Skeletal muscle satellite cell (primary cell): ENCODE measurements at regions not wholly inside any gene's neighbourhood (a gene's known extent, or its start where the extent isn't known, plus 50 kb on each side); places are given as distances from the start of the nearest gene placed in this dataset.
"Not testable (repeated sequence)": the region's sequence is repeated elsewhere in the genome, so short reads cannot be mapped to it uniquely, and the experiment has no call there.

Experiments
- H3K27me3 ChIP-seq: 2 replicates; pipeline ENCODE4 v1.7.0; 2013; ENCODE audit warnings: low read length; ENCODE audit not compliant: control insufficient read depth, insufficient read depth
- H3K36me3 ChIP-seq: 2 replicates; pipeline ENCODE4 v1.7.0; 2013; ENCODE audit warnings: mild to moderate bottlenecking, control low read depth, low read length; ENCODE audit not compliant: insufficient read depth
- H3K4me1 ChIP-seq: 2 replicates; pipeline ENCODE4 v1.7.0; 2013; ENCODE audit warnings: low read length; ENCODE audit not compliant: control insufficient read depth, insufficient read depth
- H3K4me2 ChIP-seq: 2 replicates; pipeline ENCODE4 v1.7.0; 2013; ENCODE audit warnings: mild to moderate bottlenecking, low read length
- H3K4me3 ChIP-seq: 2 replicates; pipeline ENCODE4 v1.7.0; 2013; ENCODE audit warnings: low read length
- H3K9ac ChIP-seq: 2 replicates; pipeline ENCODE4 v1.7.0; 2013; ENCODE audit warnings: mild to moderate bottlenecking, low read depth, low read length, moderate library complexity
- H3K9me3 ChIP-seq: replicated peaks from 2 replicates; pipeline ENCODE4 v1.7.0; 2013; ENCODE audit warnings: mild to moderate bottlenecking, control low read depth, low read length

DNA sequence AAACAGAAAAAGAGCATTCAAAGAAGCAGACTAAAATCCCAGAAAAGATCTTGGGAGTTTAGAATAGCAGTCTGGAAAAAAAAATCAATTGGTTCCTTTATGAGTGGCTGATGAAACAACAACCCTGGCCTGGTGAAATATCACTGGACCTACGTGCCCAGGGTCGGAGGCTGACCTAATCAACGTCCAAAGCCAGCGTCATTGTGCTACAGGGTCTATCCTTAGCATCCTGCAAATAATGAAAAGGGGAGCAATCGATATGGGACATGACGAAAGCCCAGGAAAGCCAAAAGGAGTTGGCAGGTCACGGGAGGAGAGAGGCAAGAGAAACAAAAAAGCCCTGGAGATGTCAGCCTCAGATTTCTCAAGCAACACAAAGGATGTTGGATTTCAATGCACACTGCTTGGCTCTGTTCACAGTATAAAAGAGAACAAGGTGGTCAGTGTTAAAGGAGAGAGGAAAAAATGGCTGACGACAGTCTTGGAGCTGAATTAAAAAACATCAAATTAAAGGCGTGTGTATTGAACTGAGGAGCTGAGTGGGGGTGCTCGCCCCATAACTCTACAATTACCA, 148.8 kb downstream of the BLID start:
- Histone ChIP-seq H3K4me3 (no peak overlapping the region), H3K36me3 (no peaks in the 10 kb centered on the region), H3K9ac (no peak overlapping the region), H3K4me1 (peaks cover 23% of the 10 kb centered on the region), H3K4me2 (no peak overlapping the region), H3K27me3 (no peaks in the 10 kb centered on the region), H3K9me3 (no peaks in the 10 kb centered on the region)

DNA sequence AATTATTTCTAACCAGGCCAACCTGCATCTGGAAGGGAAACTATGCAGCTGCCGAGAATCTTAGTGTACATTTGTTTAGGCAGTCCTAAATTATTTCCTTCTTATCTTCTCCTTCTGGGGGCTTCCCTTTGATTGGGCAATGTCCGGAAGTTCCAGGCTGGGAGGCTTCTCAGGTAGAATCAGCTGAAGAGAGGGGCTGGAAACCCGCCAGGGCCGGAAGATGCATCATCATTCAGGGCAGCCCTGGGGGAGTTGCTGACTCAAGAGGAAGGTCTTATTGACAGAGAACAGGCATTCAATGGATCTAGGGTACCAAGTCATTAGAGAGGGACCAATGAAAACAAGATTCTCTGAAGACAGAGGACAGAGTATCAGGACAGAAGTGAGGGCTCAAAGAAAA, 150.7 kb downstream of the BLID start:
- H3K36me3 ChIP-seq = no peaks in the 10 kb centered on the region
- peaks cover 36% of the 10 kb centered on the region for H3K4me1 ChIP-seq
- no peak overlapping the region for H3K4me2 ChIP-seq
- H3K4me3 ChIP-seq = no peak overlapping the region
- H3K27me3 ChIP-seq = no peaks in the 10 kb centered on the region
- no peak overlapping the region for H3K9ac ChIP-seq
- H3K9me3 ChIP-seq = no peaks in the 10 kb centered on the region

DNA sequence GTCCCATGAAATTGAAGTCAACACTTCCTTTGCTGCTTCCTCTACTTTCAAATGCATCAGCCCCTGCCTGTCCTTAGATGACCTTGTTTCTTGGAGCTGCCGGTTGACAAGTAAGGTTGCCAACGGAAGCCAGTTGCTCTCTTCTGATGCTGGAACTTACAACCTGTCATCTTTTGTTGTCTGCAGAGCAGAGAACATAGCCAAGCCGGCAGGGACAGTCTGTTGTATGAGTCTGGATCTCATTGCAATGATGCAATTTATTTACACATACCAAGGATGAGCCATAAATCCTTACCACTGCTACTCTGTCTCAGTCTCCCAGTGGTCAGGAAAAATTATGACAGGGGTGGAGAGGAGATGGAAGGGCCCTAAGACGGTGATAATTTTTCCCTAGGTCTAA, 151.4 kb downstream of the BLID start:
- Histone ChIP-seq H3K27me3 (no peaks in the 10 kb centered on the region), H3K4me3 (no peak overlapping the region), H3K9ac (no peak overlapping the region), H3K4me2 (peak overlapping the region; percentile 47), H3K36me3 (no peaks in the 10 kb centered on the region), H3K4me1 (peaks cover 36% of the 10 kb centered on the region), H3K9me3 (no peaks in the 10 kb centered on the region)

DNA sequence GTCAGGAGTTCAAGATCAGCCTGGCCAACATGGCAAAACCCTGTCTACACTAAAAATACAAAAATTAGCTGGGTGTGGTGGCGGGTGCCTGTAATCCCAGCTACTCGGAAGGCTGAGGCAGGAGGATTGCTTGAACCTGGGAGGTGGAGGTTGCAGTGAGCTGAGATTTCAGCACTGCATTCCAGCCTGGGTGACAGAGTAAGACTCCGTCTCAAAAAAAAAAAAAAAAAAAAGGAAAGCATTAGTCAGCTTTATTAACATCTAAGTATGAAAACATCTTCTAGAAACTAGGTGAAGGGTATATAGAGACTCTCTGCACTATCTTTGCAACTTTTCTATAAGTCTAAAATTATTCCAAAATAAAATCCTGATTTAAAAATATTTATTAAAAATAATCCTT, 152.2 kb downstream of the BLID start:
- H3K4me2 ChIP-seq, H3K9me3 ChIP-seq, H3K27me3 ChIP-seq, H3K9ac ChIP-seq, H3K4me3 ChIP-seq, H3K36me3 ChIP-seq: not testable (repeated sequence)
- H3K4me1 ChIP-seq = peaks cover 36% of the 10 kb centered on the region

DNA sequence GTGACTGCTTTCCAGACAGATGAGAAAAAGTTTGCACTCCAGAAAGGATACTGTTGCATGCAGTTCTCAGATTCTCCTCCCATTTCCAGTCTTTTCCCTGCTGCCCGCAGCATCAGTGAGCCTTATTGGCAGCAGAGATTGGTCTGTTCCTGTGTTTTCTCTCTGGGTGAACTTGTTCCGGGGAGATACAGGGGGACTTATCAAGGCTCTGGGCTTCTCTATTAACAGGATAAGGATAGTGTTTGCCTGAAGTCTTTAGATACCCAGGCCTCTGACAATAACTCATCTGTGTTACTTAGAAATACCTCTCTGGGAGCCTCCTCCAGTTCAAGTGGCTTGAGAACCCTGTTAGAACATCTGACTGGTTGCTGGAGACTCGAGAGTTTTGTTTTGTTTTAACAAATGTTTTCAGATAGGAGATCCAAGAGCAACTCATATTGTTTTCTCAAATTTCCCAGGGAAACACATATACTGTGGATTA, 154.7 kb downstream of the BLID start:
- Histone ChIP-seq H3K27me3 (no peaks in the 10 kb centered on the region), H3K9ac (no peak overlapping the region), H3K4me3 (no peak overlapping the region), H3K9me3 (no peaks in the 10 kb centered on the region), H3K4me2 (no peak overlapping the region), H3K4me1 (peaks cover 36% of the 10 kb centered on the region), H3K36me3 (no peaks in the 10 kb centered on the region)

DNA sequence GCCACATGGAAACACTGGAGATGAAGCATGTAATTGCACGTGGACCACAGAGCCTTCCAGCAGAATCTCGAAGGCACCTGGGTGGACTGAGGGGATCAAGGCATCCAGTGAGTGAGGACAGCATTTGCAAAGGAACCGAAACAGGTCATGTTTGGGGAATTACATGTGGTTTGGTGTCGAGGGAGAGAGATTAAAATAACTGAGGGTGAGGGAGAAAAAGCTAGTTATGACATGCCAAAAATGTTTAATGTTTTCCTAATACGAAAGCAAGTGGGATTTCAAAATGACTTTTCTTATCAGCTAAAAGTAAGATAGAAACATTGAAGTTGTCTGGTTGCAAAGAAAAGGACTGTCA, 157.1 kb downstream of the BLID start:
- H3K4me2 ChIP-seq = no peak overlapping the region
- H3K4me1 ChIP-seq = peaks cover 17% of the 10 kb centered on the region
- no peaks in the 10 kb centered on the region for H3K9me3 ChIP-seq
- H3K9ac ChIP-seq = no peak overlapping the region
- no peaks in the 10 kb centered on the region for H3K27me3 ChIP-seq
- H3K4me3 ChIP-seq = no peak overlapping the region
- H3K36me3 ChIP-seq = no peaks in the 10 kb centered on the region

DNA sequence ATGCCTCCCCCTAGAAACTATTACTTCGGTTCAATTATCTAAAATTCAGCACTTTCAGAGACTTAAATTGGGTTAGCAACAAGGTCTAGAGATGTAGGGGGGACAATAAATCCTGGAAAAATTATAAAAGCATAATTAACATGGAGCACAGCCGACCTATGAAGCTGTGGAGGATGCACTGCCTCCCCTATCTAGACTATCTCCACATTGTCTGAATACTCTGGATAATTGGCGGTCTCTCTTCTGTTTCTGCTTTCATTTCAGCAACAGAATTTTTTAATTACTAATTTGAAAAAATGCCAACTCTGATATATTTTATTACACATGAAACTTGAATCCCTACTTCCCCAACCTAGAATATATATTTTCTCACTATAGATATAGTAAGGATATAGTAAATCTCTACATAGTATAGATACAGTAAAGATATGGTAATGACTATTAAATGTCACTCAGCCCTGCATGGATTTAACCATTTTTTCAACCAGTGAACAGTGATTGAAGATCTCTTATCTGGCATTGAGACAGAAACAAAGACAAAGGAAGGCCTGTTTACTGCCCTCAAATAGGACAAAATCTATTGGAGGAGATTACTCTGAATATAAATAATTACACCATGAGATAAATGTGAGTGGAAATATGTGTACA, 157.6 kb downstream of the BLID start:
- Histone ChIP-seq H3K9ac (no peak overlapping the region), H3K27me3 (no peaks in the 10 kb centered on the region), H3K4me1 (peaks cover 16% of the 10 kb centered on the region), H3K9me3 (no peaks in the 10 kb centered on the region), H3K36me3 (no peaks in the 10 kb centered on the region), H3K4me3 (no peak overlapping the region), H3K4me2 (no peak overlapping the region)

DNA sequence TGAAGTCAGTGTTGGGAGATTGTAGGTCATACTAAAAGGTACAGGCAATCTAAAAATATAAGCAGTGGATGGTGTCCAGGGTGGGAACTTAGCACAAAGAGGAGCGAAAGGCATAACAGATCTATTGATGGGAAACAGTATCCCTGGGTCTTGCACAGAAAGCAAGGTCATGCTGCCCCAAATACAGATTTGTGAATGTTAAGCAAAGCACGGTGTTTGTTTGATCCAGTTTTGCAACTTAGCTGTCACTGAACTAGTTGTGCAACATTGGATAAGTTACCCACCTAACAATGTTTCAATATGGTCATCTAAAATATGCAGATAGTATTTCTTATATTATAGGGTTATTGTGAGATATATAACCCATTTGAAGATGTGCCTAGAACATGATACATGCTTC, 162.9 kb downstream of the BLID start:
- H3K36me3 ChIP-seq = no peaks in the 10 kb centered on the region
- no peaks in the 10 kb centered on the region for H3K4me1 ChIP-seq
- no peak overlapping the region for H3K4me3 ChIP-seq
- no peaks in the 10 kb centered on the region for H3K27me3 ChIP-seq
- no peak overlapping the region for H3K4me2 ChIP-seq
- H3K9me3 ChIP-seq = no peaks in the 10 kb centered on the region
- no peak overlapping the region for H3K9ac ChIP-seq

DNA sequence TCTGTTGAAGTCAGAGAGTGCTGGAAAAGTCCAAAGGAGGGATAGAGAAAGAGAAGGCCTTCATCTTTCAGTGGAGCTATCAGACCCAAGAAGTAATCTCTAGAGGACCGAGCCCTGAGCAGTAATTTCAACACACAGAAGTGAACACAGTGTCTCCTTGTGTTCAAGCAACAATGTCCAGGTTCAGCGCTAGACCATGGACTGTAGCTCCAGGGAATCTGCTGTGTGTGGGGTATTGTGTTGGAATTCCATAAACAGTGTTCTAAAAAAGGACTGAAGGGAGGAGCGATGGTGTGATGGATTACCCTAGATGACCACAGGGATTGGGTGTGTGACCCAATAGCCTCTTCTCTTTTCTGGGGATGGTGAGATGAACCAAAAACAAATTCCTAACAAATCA, 165.9 kb downstream of the BLID start:
- Histone ChIP-seq H3K9ac (no peak overlapping the region), H3K4me3 (no peak overlapping the region), H3K4me1 (no peaks in the 10 kb centered on the region), H3K36me3 (no peaks in the 10 kb centered on the region), H3K27me3 (no peaks in the 10 kb centered on the region), H3K9me3 (peaks cover 4% of the 10 kb centered on the region), H3K4me2 (no peak overlapping the region)

DNA sequence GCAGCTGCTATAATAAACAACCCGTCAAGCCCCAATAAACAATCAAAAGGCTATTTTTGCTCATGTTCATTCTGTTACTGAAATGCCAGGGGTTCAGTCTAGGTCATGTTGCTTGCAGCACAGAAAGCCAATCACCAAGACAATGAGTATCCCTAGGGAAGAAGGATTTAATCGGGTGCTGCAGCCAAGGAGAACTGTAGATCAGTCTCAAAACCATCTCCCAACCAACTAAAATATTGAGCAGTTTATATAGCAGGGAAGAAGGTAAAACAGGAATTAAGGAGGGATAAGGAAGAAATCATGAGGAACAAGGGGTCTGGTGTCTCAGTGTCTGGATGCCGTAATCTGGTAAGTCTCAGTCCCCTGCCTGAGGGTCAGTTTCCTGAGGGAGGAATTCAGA, 169.5 kb downstream of the BLID start:
- no peak overlapping the region for H3K4me2 ChIP-seq
- H3K9ac ChIP-seq = no peak overlapping the region
- no peaks in the 10 kb centered on the region for H3K27me3 ChIP-seq
- H3K36me3 ChIP-seq = no peaks in the 10 kb centered on the region
- peaks cover 4% of the 10 kb centered on the region for H3K9me3 ChIP-seq
- H3K4me1 ChIP-seq = no peaks in the 10 kb centered on the region
- no peak overlapping the region for H3K4me3 ChIP-seq

DNA sequence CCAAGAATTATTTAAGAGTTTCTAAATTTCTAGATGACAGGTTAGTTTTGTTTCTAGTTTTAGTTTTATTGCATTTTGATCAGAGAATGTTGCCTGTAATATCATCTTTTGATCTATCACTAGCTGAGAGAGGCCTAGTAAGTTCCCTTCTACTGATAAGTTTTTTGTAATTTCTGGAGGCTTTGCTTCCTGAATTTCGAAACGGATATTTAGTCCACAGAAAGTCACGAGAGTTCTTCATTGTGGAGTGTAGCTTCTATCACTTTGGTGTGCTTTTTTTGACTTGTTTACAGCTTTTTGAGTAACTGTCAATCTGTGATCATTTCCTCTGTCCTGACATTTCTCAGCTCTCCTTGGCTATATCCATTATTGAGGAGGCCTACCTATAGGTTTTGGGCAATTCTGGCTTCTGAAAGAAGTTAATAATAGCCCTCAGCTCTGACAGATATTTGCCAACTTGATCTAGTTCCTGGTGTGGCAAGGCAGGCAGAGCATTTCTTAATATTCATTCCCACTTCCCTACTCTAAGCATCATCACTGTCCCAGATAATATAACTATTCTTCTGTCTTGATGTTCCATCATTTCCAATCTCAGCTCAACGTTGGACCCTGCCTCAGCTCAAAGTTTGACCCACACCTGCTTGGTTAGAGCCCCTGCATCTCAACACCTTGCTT, 171.3 kb downstream of the BLID start:
- Histone ChIP-seq H3K4me3 (no peak overlapping the region), H3K27me3 (no peaks in the 10 kb centered on the region), H3K4me1 (no peaks in the 10 kb centered on the region)

DNA sequence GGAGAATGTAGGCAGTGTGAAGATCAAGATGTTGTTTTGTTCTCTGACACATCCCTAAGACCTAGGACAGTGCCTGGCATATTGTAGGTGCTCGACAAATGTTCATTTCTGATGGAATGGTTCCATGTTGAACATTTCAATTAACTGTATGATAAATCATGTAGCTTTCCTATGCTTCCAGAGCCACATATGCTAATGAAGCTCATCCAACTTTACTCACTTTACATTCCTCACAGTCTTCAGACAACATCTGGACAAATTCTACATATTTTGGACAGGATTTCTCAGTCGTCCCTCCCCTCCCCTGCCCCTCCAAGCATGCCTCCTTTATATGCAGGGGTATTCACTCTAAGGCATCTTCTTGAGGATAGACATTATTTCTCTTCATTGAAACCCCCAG, 177.9 kb downstream of the BLID start:
- Histone ChIP-seq H3K36me3 (no peaks in the 10 kb centered on the region), H3K4me3 (no peak overlapping the region), H3K4me1 (peaks cover 30% of the 10 kb centered on the region), H3K4me2 (no peak overlapping the region), H3K27me3 (no peaks in the 10 kb centered on the region), H3K9ac (no peak overlapping the region), H3K9me3 (no peaks in the 10 kb centered on the region)

More for the DNA sequence above, 171.3 kb downstream of the BLID start:
- no peaks in the 10 kb centered on the region for H3K36me3 ChIP-seq
- no peak overlapping the region for H3K4me2 ChIP-seq
- peaks cover 4% of the 10 kb centered on the region for H3K9me3 ChIP-seq
- H3K9ac ChIP-seq = no peak overlapping the region
